ENCODE measurements at regions not wholly inside any gene's neighbourhood (a gene's known extent, or its start where the extent isn't known, plus 50 kb on each side); places are given as distances from the start of the nearest gene placed in this dataset.

DNA sequence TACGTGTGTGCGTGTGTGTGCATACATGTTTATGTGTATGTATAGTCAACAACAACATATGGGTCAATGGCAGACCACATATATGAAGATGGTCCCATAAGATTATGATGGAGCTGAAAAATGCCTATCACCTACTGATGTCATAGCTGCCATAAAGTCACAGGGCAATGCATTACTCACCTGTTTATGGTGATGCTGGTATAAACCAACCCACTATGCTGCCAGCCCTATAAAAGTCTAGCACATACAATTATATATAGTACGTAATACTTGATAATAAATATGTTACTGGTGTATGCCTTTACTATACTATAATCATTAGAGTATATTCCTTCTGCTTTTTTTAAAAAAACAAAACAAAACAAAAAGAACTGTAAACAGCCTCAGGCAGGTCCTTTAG lies 148.4 kb upstream of the ARID1B start:
- TF ChIP-seq, protein P1, sequence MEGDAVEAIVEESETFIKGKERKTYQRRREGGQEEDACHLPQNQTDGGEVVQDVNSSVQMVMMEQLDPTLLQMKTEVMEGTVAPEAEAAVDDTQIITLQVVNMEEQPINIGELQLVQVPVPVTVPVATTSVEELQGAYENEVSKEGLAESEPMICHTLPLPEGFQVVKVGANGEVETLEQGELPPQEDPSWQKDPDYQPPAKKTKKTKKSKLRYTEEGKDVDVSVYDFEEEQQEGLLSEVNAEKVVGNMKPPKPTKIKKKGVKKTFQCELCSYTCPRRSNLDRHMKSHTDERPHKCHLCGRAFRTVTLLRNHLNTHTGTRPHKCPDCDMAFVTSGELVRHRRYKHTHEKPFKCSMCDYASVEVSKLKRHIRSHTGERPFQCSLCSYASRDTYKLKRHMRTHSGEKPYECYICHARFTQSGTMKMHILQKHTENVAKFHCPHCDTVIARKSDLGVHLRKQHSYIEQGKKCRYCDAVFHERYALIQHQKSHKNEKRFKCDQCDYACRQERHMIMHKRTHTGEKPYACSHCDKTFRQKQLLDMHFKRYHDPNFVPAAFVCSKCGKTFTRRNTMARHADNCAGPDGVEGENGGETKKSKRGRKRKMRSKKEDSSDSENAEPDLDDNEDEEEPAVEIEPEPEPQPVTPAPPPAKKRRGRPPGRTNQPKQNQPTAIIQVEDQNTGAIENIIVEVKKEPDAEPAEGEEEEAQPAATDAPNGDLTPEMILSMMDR (IDR thresholded peaks at IDR 0.05): no peak
- TF ChIP-seq POLR2AphosphoS5 (IDR thresholded peaks at IDR 0.05) (no peak), EP300 (IDR thresholded peaks at IDR 0.05; ENCODE audit: low read depth) (no peak), POLR2A (IDR thresholded peaks at IDR 0.05) (no peak)
